HG03442 (cell line): ENCODE measurements at regions not wholly inside any gene's neighbourhood (a gene's known extent, or its start where the extent isn't known, plus 50 kb on each side); places are given as distances from the start of the nearest gene placed in this dataset.

Source experiments
- ATAC-seq: cut with Tn5 transposase; IDR thresholded peaks from one replicate; pipeline ENCODE4 v1.9.1; 2021; ENCODE audit warnings: mild to moderate bottlenecking, moderate library complexity; ENCODE audit not compliant: unreplicated experiment

DNA sequence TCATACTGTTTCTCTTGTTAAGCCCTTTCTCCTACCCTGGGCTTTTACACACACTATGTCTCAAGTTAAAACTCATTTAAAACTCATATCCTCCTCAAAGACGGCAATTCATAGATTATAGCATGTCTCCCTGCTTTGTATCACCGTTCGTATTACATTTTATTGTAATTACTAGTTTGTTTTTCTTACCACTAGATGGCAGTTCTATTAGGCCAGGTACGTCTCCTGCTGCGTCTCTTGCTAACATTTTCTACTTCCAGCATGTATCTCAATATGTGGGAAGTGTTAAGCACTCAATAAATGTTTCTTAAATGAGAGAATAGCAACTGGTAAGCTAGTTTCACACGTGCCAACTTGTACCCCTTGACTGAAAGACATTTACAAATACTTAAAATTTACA, 450.3 kb upstream of the PCDH7 start:
- no peak for ATAC-seq

DNA sequence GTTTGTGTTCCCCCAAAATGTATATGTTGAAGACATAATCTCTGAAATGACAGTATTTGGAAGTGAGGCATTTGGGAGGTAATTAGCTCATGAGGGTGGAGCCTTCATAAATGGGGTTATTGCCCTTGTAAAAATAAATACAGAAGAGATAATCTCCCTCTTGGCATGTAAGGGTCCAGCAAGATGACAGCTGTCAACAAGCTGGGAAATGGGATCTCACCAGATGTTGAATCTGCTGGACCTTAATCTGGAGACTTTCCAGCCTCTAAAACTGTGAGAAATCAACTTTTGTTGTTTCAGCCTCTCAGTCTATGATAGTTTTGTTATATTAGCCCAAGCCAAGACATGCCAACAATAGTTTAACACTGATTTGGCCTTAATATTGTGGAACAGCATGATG, 438.2 kb upstream of the PCDH7 start:
- ATAC-seq = no peak

DNA sequence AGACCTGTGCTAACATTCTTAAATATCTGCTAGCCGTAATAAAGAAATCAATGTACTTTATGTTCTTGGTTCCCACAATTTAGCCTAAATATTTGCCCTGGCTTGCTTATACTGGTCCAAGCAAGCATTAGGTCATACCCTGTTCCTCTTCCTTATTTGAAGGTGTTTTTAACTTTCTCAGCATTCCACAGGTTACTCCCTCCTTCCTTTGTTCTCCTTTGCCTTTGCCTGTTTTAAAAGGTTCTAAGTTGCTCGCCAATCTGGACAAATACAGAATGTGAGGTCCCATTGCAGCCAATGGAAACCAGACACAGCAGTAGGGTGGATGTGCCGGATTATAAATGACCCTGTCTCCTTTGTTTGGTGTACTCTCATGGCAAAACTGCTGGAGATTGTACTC, 436.8 kb upstream of the PCDH7 start:
- no peak for ATAC-seq

DNA sequence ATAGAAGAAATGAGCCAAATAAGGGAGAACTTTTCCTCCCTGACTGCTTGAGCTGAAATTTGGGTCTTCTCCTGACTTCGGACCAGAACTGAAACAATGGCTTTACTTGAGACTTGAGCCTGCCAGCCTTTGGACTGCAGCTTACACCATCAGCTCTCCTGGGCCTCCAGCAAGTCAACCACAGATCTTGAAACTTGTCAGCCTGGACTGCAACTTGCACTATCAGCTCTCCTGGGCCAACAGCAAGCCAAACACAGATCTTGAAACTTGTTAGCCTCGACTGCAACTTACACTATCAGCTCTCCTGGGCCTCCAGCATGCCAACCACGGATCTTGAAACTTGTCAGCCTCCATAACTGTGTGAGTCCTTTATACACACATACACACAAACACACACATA, 425.9 kb upstream of the PCDH7 start:
- ATAC-seq = no peak

DNA sequence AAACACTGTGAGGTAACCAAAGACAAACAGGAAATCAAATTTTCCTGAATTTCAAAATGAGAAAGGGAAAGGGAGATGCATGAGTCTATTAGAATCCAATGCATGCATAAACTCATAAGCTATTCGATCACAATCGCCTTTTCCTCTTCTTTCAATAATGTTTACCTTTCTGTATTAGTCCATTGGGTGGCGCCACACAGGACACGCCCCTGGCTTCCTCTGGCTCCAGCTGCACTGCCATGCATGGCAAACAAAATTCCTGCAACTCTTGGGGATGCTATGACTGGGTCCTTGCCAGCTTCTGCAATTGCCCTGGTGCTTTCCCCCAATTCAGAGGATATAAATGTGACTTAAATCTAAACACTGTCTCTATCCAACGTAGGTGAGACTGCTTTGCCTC, 424.5 kb upstream of the PCDH7 start:
- ATAC-seq = no peak

DNA sequence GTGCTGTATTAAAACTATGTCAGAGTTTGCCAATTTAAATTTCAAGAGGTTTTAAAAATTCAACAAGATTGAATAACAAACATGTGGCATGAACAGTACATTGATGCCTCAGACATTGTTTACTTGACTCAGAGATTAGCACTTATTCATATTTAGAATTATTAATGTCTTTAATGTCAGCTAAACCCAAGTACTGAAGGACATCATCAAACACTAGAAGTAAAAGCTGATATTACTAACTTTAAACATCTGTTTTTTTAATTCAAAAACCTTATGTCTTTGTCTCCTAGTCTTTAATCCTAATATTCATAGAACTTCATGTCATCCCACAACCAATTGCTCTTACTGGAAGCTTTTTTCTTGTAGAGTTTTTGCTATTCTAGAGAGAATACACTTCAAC, 406.2 kb upstream of the PCDH7 start:
- ATAC-seq = no peak

DNA sequence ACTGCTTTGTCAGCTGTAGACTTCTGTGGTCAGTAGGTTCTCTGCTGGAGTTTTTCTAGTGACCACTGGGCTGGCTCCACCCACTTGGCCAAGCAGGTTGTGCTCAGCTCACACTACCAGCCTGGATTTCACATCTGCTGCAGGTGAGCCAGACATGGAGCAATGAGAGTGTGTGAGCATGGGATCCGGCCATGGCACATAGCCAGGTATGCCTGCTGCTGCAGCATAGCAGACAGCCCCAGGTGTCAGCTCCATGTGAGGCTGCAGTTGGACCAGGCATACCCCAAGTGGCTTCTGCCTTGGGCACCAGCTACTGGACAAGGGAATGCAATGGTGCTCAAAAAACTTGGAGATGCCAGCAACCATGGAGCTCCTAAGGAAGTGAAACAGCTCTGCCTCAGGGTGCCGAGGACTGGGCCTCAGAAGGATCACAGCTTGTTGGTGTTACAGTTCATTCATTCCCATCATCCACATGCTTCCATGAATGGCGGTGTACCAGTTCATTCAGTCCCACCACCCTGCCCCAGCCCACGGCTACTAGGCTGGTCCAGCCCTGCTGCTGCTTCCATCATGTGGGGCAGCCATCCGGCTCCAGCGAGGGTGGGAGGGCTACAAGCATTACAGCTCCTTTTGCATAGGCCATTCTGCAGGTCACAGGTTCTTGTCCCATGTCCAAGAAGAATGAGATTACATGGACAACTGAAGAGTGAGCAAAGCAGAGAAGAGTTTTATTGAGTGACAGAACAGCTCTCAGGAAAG, 389.1 kb upstream of the PCDH7 start:
- ATAC-seq = no peak

DNA sequence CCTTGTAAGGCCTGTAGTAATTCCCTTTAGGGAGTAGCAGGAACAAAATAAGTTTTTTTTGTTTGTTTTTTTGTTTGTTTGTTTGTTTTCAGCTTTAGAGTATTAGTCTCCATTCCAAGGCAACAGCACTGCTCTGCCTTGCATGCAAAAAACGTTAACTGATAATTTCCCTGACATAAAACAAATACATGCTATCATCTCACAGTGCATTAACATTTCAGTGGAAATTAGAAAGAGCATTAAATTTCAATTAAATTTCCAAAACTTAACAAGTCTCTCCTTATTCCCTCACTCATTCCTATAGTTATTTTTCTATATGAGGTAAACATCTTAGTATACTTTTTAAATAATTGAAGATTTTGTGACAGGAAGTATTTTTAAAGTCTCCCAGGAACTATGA, 378.4 kb upstream of the PCDH7 start:
- ATAC-seq = no peak

DNA sequence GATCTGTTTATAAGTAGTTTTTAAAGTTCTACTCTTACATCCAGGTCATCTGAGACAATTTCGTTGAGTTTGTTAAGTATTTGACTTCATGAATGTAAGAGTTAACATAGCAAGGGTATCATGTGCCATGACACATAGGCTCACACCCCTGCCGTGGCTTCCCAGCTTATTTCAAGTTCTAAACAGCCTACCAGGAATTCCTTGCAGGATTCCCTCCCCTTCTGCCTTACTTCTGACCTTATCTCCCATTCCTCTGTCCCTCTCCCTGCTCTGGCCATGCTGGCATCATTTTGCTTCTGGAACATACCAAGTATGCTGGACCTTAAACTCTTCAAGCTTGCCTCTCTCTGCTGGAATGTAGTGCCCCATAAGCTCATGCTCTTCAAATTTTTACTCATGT, 369.9 kb upstream of the PCDH7 start:
- no peak for ATAC-seq

DNA sequence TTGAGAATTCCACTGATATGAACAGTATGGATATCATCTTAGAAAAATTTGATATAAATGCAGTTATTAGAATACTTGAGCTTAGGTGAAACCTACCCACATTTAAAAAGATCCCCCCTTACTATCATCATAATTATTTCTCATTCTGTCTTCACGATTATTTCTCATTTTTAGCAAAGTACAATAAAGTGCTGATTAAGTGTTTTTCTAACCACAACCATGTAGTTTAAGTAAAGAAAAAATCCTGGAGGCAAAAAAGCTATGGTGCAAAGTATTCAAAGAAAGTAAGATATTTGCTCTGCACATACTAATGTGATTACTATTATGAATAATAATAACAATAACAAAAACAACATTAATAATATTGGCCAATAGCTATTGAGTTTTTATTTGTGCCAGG, 365.6 kb upstream of the PCDH7 start:
- ATAC-seq = no peak

DNA sequence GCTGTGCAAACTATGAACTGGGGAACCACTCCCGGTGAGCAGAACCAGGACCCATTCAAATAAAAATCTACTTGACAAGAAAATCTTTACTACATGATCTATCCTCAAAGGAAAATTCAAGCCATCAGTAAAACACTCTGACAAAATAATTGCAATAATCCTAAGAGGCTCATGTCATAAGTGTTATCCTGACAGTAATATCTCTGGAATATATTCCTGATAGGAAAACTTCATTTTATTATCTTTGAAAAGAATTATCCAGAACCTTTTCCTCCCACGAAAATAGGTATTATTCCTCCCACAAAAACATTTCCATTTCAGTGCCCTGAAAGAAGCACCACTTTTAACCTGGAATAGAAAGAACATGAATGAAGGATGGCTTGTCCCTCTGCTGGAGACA, 357.7 kb upstream of the PCDH7 start:
- no peak for ATAC-seq

DNA sequence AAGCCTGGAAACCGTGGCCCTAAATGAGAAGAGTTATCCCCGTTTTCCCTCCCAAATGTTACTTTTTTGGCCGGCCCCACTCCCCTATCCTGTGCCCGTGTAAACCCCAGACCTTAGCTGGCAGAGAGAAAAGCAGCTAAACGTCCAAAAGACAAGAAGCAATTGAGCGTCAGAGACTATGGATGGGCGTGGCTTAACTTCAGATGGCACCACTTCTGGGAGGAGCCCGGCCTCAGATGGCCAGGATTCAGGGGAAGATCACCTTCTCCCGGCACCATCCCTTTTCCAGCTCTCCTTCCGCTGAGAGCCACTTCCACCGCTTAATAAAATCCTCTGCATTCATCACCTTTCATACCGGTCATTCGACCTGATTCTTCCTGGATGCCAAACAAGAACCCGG, 350.1 kb upstream of the PCDH7 start:
- ATAC-seq = no peak

DNA sequence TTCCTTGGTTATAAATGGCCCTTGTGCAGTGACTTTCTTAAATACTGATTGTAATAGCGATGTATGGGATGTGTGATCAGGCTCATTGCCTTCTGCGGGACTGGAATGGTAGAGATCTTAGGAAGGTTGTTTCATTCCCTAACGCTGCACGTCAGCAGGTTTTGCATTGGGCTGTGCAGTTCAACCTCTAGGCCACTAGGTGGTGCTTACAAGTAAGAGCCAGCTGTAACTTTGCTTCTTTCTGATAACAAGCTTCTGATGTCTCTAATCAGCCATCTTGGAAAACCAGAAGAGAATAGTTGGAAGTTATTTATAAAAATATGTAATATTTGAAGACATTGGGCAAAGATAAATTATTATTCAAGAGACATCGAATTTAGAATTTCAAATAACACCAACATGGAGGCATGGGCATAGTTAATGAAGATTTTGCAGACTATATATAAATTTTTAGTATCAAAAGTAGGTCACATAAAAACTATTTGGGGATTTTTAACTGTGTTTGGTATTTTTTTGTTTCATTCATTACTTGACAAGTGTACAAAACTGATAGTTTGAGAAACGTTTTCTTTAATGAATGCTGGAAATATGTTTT, 339.7 kb upstream of the PCDH7 start:
- peak; percentile 85 for ATAC-seq

DNA sequence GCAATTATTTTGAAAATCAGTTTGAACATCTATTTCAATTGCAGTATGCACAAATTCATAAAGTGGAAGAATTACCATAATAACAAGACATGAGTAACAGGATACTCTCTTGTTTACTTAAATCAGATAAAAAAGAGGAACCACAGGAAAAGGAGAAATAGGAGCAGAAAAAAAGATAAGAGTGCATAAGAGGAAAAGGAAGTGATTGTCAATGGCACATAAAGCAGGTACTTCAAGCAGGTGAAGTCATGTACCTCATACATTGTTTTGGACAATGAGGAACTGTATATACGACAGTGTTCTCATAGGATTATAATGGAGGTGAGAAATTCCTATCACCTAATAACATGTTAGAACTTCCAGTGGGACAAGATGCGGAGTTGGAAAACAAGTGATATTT, 334.5 kb upstream of the PCDH7 start:
- no peak for ATAC-seq

DNA sequence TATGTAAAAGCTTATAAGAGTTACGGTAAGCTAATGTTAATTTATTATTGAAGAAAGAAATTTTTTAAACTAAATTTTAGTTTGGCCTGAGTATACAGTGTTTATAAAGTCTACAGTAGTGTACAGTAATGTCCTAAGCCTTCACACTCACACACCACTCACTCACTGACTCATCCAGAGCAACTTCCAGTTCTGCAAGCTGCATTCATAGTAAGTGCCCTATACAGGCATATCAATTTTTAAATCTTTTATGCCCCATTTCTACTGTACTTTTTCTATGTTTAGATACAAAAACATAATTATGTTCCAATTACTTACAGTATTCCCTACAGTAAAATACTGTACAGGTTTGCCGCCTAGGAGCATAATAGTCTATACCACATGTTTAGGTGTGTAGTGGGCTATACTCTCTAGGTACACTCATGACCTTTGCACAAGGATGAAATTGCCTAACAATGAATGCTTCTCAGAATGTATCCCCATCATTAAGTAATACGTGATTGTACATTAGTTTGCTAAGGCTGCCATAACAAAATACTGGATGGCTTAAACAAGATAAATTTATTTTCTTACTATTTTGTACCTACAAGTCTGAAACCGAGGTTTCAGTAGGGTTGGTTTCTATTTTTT, 333.8 kb upstream of the PCDH7 start:
- ATAC-seq = no peak

DNA sequence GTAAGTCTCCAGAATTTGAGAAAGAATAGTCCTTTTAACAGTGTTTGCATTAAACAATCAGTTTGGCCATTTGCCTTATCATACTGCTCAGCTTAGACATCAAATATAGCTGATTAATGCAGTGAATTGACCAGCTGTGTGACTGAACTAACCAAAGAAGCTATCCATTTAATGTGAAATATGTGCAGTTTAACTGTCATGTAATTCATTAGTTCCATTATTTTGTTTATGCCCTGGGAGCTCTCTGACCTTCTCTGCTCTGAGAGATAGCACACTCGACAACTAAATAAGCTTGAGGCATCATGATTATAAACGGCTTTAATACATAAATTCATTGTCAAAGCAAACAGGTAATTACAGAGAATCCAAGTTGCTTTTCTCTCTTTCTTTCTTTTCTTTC, 324.3 kb upstream of the PCDH7 start:
- ATAC-seq = no peak

DNA sequence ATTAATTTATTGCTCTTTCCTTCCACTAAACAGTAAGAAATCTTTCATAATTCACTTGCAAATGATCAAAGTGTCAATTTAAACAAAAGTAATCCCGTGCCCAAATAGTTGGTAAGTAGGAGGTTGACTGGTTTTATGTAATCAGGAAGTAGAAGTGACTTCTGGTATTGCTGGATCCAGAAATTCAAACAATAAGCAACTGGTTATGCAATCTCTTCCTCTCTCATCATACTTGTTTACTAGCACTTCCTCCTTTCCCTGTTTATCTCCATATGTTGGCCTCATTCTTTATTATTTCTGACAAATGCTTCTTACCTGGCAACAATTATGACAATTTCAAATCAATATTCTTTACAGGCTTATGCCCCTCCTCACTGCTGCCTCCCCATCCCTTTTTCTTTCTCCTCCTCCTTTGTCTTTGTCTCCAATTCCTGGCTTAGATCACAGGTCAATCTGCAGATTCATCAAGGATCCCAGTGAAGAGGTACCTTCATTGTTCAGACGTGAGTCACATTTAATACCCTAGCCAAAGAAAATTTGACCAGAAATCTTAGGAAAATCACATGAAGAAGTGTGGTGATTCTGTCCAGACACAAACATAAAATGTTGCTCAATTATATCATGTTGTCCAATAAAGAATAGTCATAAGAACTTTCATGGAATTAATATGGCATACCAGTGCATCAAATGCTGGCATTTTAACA, 323.2 kb upstream of the PCDH7 start:
- ATAC-seq = no peak

DNA sequence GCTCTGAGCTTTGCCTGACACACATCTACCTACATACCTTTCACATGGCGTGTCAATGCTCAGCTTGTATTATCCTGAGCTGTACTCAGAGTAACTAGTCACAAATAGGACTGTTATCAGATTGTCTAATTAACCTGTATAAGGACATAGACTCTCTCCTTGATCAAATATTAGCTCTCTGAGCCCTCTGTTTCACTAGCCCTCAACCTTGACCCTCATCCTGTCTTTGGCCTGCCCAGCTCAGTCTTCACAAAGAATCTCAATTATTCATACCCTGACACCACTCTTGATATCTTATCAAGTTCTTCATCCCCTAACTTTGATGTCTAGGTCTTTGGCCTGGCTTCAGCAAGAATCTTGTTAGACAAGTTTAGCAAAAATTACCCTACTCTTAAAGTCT, 320.7 kb upstream of the PCDH7 start:
- no peak for ATAC-seq

DNA sequence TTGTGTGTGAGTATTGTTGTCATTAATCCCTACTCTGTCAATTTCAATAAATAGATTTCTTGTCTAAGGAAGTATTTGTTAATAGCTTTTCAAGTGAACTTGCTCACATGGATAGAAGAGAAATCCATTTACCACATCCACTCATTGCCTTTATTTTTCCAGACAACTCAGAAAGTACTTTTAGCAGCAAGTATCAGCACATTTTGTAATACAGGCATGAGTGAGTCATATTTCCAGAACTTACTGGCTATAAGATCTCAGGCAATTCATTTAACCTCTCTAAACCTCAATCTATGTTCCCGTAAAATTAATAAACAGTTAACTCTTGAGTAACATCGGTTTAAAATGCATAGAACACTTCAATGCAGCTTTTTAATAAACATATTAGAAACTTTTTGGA, 317.9 kb upstream of the PCDH7 start:
- no peak for ATAC-seq

DNA sequence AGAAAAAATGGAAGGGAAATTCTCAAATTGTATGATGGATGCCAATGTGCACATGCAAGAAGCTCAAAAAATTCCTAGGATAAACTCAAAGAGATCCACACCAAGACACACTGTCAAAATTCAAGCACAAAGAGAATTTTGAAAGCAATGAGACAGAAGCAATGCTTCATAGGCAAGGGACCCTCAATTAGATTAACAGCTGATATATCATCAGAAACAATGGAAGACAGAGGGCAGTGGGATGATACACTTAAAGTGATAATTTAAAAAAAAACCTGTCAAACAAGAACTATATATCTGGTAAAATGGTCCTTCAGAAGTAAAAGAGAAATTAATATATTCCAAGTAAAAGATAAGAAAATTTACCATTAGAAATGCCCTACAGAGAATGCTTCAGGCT, 306.3 kb upstream of the PCDH7 start:
- no peak for ATAC-seq

DNA sequence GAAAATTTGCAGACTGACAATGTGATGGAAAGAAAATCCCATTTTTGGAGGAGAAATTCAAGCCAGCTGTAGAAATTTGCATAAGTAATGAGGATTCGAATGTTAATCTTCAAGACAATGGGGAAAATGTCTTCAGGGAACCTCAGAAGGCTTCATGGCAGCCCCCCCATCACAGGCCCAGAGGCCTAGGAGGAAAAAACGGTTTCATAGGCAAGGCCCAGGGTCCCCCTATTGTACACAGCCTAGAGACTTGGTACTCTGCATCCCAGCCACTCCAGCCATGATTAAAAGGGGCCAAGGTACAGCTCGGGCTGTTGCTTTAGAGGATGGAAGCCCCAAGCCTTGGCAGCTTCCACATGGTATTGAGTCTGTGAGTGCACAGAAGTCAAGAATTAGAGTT, 303.6 kb upstream of the PCDH7 start:
- no peak for ATAC-seq

DNA sequence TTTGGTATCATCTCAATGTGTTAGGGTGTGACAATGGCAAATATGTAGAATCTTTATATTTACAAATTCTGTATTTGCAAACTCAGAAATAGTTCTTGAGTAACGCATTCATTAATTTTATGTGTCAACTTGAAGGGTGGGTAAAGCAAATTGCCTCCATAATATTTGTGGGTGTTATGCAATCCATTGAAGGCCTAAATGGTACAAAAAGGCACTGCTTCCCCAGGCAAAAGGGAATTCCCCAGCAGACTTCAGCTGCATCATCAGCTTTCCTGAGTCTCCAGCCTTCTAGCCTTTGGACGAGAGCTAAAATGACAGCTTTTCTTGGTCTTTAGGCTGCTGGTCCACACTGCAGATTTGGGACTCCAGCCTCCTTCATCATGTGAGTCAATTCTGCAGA, 292.2 kb upstream of the PCDH7 start:
- no peak for ATAC-seq
